Right atrium auricular region (tissue), 2 donors: ENCODE measurements at regions not wholly inside any gene's neighbourhood (a gene's known extent, or its start where the extent isn't known, plus 50 kb on each side); places are given as distances from the start of the nearest gene placed in this dataset.

Source experiments
- DNase-seq: peaks from one replicate; pipeline ENCODE4 v3.0.0-alpha.2; 2019; ENCODE audit warnings: low spot score
- H3K27ac ChIP-seq, 2 donors: fragments of 200-600 bp; sonication (generic); 1 replicate in 1 of 2; 2 replicates in 1 of 2; pipeline ENCODE4 v1.5.1; 2016 to 2019
- H3K27me3 ChIP-seq, 2 donors: fragments of 200-600 bp; sonication (generic); one replicate each; pipeline versions ENCODE4 v1.5.1 to v1.6.0; 2017 to 2019
- H3K36me3 ChIP-seq: fragments of 200-600 bp; sonication (generic); one replicate; pipeline ENCODE4 v1.5.1; 2016
- H3K4me1 ChIP-seq, 2 donors: fragments of 200-600 bp; sonication (generic); one replicate each; pipeline versions ENCODE4 v1.5.1 to v1.6.0; 2017 to 2019
- H3K4me3 ChIP-seq, 2 donors: fragments of 200-600 bp; sonication (generic); 1 replicate in 1 of 2; 2 replicates in 1 of 2; pipeline ENCODE4 v1.5.1; 2017 to 2019; ENCODE audit warnings: mild to moderate bottlenecking in 1 of 2, moderate library complexity in 1 of 2
- H3K9me3 ChIP-seq, 2 donors: fragments of 200-600 bp; sonication (generic); one replicate each; pipeline ENCODE4 v1.5.1; 2019
- TF ChIP-seq, protein P1 (sequence below), 2 donors: fragments of 200-600 bp; sonication (generic); IDR thresholded peaks; one replicate each; pipeline ENCODE4 v1.5.1; 2019; ENCODE audit warnings: antibody characterized with exemption in 2 of 2

DNA sequence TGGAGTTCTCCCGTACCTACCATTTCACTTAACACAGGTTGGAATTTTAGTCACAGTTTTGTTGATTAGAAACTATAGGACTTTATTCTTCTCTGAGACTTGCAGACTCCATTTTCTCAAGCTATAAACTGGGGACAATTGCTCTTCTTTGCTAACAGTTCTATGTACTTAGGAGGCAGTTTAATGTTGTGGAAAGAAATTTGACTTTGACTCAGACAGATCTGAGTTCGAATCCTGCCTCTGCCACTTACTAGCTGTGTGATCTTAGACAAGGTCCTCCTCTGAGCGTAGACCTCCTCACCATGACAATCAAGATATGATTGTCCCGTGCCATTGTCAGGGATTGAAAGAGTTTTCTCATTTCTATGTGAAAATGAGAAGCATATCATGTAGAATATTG is 196.4 kb upstream of the HES1 start:
- no peaks in the 10 kb centered on the region for H3K36me3 ChIP-seq
- H3K4me3 ChIP-seq: no peak overlapping the region
- no peaks in the 10 kb centered on the region for H3K4me1 ChIP-seq
- no peaks in the 10 kb centered on the region for H3K27me3 ChIP-seq
- H3K9me3 ChIP-seq: no peaks in the 10 kb centered on the region
- no peak overlapping the region for H3K27ac ChIP-seq
- TF ChIP-seq, protein P1, sequence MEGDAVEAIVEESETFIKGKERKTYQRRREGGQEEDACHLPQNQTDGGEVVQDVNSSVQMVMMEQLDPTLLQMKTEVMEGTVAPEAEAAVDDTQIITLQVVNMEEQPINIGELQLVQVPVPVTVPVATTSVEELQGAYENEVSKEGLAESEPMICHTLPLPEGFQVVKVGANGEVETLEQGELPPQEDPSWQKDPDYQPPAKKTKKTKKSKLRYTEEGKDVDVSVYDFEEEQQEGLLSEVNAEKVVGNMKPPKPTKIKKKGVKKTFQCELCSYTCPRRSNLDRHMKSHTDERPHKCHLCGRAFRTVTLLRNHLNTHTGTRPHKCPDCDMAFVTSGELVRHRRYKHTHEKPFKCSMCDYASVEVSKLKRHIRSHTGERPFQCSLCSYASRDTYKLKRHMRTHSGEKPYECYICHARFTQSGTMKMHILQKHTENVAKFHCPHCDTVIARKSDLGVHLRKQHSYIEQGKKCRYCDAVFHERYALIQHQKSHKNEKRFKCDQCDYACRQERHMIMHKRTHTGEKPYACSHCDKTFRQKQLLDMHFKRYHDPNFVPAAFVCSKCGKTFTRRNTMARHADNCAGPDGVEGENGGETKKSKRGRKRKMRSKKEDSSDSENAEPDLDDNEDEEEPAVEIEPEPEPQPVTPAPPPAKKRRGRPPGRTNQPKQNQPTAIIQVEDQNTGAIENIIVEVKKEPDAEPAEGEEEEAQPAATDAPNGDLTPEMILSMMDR (IDR thresholded peaks at IDR 0.05): no peak
- DNase-seq: no peak

DNA sequence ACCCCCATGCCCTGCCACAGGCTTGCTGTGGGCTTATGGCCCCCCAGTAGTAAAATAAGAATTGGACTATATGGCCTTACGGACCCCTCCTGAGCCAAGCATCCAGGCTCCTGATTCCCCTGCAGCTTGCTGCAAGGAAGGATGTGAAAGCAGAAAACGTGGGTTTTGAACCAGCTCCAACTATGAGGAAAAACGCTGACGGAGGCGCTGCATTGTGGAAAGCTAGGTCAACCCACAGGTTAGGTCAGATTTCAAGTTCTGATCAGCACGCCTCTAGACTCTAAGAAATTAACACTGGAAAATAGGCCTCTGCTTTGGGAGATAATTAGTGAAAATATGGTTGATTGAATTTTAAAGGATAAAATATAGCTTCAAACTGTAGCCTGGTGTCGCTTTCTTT is 195.4 kb upstream of the HES1 start:
- TF ChIP-seq, protein P1 (IDR thresholded peaks at IDR 0.05): no peak
- no peaks in the 10 kb centered on the region for H3K4me1 ChIP-seq
- no peaks in the 10 kb centered on the region for H3K27me3 ChIP-seq
- no peaks in the 10 kb centered on the region for H3K36me3 ChIP-seq
- no peak overlapping the region for H3K4me3 ChIP-seq
- no peaks in the 10 kb centered on the region for H3K9me3 ChIP-seq
- no peak for DNase-seq
- H3K27ac ChIP-seq: no peak overlapping the region

DNA sequence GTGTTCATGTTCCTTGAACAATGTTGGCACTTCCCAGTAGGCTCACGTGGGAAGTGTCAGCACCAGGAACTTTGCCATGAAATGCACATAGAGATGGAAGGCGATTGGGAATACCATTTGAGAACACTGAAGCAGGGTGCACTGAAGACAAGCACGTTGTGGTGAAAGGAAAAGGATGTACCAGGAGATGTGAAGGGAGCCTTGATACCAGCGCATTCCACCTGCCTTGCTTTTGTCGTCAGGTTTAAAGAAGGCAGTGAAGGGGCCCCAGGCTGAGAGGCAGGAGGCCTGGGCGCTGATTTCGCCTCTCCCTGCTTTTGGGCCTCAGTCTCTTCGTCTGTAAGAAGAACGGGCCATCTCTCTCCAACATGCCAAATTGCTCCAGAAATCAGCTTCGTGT is 194.5 kb upstream of the HES1 start:
- Histone ChIP-seq H3K27me3 (no peaks in the 10 kb centered on the region), H3K4me1 (no peaks in the 10 kb centered on the region), H3K9me3 (no peaks in the 10 kb centered on the region), H3K36me3 (no peaks in the 10 kb centered on the region), H3K4me3 (no peak overlapping the region), H3K27ac (no peak overlapping the region)
- TF ChIP-seq, protein P1 (IDR thresholded peaks at IDR 0.05): no peak
- no peak for DNase-seq

DNA sequence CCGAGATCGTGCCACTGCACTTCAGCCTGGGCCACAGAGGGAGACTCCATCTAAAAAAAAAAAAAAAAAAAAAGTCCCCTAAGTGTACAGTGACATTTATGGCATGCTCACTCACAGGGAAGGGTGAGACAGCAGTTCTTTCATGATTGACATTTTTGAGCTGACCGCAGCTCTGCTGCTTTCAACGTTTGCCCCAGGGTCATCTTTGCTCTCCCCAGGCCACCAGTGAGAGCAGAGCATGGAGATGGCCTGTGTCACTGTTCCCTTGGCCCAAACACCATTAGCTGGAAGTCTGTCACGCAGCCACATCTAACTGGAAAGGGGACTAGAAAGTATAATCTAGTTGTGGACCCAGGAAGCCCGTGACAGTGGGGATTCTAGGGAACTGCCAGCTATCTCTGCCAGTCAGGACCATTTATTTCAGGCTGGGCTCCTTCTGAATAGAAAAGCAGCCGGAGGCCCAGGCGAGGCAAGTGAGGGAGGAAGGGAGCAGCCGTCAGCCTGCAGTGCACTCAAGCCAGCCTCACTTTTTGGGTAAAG is 193.4 kb upstream of the HES1 start:
- DNase-seq: no peak
- Histone ChIP-seq H3K4me3 (no peak overlapping the region), H3K27ac (no peak overlapping the region), H3K27me3 (no peaks in the 10 kb centered on the region), H3K36me3 (no peaks in the 10 kb centered on the region), H3K9me3 (no peaks in the 10 kb centered on the region), H3K4me1 (no peaks in the 10 kb centered on the region)
- TF ChIP-seq, protein P1 (IDR thresholded peaks at IDR 0.05): no peak

DNA sequence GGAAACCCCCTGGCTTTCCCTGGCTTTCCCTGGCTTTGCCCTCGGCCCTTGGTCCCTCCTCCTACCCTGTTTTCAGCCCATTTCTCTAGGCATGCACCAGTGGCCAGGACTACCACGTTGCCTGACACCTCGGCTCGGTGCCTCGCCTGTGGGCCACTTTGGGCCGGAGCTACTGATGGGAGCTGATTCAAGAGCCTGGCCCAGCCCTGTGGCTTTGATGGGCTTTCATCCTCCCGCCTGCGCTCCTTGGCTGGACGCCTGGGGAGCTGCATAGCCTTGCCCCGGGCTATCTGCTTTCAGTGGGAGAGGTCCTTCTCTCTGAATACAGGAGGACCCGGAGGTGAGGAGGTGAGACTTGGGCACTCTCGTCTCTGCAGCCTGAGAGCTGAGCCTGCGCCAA is 192.7 kb upstream of the HES1 start:
- H3K4me3 ChIP-seq: no peak overlapping the region
- no peaks in the 10 kb centered on the region for H3K4me1 ChIP-seq
- TF ChIP-seq, protein P1 (IDR thresholded peaks at IDR 0.05): no peak
- no peaks in the 10 kb centered on the region for H3K27me3 ChIP-seq
- no peak overlapping the region for H3K27ac ChIP-seq
- no peak for DNase-seq
- H3K9me3 ChIP-seq: no peaks in the 10 kb centered on the region
- H3K36me3 ChIP-seq: no peaks in the 10 kb centered on the region

DNA sequence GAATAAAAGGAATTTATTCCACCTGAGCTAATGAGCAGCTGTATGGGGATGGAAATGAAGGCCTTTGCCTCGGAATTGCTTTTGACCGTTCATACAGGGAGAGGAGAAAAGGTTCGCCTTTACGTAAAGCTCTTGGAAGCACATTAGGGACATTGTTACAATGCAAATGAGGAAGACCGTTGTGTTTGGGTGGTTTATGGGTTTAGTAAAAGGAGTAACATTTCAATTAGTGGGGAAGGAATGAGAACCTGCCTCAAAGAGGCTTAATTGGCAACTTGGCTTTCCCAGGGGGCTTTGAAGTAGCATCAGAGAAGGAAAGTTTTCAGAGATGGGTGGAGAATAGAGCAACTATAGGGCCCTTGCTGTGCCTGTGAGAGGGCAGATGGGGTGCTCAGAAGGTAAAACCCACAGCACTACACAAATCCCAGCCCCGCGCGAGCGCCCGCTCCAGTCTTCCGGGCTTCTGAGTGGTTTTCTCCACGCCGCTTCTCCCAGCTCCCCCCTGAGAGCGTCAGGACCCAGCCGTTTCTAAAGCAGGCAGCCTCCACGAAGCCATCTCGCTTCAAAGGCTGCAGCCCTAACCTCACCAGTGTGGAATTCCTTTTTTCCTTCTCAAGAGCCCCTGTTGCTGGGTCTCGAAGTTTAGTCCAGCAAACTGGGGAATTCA is 192.0 kb upstream of the HES1 start:
- no peaks in the 10 kb centered on the region for H3K36me3 ChIP-seq
- no peak overlapping the region for H3K4me3 ChIP-seq
- no peaks in the 10 kb centered on the region for H3K4me1 ChIP-seq
- no peak overlapping the region for H3K27ac ChIP-seq
- TF ChIP-seq, protein P1 (IDR thresholded peaks at IDR 0.05): no peak
- no peaks in the 10 kb centered on the region for H3K27me3 ChIP-seq
- H3K9me3 ChIP-seq: no peaks in the 10 kb centered on the region
- no peak for DNase-seq
